G401.6 (cell line): ENCODE measurements at regions not wholly inside any gene's neighbourhood (a gene's known extent, or its start where the extent isn't known, plus 50 kb on each side); places are given as distances from the start of the nearest gene placed in this dataset.
"Not testable (repeated sequence)": the region's sequence is repeated elsewhere in the genome, so short reads cannot be mapped to it uniquely, and the experiment has no call there.

Source experiments
- FAIRE-seq: peaks from 2 replicates; lab custom pipeline; 2012; peaks lifted over from hg19 to GRCh38; lab: Jason Lieb, UNC

- no peak for FAIRE-seq
Observed at GRCh38 chr3:101950985-101951733, 101.8 kb downstream of the NFKBIZ start.

DNA sequence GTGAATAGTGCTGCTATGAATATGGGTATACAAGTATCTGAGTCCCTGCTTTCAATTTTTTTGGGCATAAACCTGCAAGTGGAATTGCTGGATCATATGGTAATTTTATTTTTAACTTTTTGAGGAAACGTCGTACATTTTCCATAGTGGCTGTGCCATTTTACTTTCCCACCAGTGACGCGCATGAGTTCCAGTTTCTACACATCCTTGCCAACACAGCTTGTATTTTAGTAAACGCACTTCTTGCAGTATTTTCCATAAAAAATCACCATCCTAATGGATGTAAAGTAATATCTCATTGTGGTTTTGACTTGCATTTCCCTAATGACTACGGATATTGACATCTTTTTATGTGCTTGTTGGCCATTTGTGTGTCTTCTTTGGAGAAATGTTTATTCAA is 105.0 kb downstream of the NFKBIZ start:
- no peak for FAIRE-seq

GRCh38 chr3:101954936-101955335 is 105.6 kb downstream of the NFKBIZ start:
- FAIRE-seq = no peak

DNA sequence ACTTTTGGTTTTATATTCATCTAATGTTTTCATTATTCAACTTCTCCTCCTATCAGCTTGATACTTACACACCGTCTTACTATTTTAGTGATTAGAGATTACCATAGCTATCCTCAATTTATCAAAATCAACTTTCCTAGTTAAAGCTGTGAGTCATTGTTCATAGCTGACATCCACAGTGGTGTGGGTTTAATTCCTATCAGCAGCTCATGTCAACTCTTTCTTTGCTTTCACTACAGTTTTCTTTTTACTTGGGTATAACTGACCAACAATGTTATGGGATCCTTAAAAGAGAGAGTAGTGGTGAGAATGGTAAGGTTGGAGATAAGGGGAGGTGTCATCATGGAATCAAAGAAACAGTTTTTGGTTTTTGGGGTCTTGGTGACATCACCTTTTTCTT is 112.7 kb downstream of the NFKBIZ start:
- FAIRE-seq = no peak

- no peak for FAIRE-seq
Observed at GRCh38 chr3:101963902-101964362, 114.6 kb downstream of the NFKBIZ start.

DNA sequence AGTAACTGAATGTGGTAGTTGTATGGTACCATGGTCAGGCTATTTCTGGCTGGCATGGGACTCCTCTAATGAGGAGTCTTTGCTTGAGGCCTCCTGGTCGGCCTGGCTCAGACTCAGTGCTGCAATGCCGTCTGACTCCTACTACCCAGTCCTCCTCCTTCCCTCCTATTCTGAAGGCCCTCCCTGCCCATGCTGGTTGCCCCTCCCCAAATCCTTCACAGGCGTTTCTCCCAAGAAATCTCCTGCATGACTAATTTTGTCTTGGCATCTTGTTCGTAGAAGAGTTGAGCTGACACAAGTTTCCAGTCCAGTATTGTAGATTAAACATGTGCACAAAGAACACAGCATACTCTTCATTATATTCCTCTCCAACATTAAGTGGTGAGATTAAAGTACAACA is 115.5 kb downstream of the NFKBIZ start:
- no peak for FAIRE-seq

DNA sequence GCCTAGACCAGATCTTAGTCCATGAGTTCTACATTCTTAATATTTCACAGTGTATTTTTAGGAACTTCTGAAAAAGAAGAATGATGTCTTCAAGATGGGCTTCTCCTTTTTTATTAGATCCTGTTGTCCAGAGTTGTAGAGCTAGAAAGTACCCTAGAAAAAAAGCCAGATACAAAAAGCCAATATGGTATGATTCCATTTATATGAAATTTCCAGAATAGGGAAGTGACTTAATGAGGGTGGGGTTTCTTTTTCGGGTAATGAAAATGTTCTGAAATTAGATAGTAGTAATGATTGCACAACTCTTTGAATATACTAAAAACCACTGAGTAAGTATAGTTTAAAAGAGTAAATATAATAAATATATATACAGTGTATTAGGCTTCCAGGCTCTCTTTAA is 116.9 kb downstream of the NFKBIZ start:
- no peak for FAIRE-seq

- no peak for FAIRE-seq
Observed at GRCh38 chr3:101970212-101970611, 120.9 kb downstream of the NFKBIZ start.

DNA sequence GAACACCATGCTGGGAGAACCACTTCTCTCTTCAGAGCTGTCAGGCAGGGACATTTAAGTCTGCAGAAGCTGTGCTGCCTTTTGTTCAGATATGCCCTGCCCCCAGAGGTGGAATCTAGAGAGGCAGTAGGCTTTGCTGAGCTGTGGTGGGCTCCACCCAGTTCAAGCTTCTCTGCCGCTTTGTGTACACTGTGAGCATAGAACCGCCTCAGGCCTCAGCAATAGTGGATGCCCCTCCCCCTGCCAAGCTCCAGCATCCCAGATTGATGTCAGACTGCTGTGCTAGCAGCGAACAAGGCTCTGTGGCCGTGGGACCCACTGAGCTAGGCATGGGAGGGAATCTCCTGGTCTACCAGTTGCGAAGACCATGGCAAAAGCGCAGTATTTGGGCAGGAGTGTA is 121.6 kb downstream of the NFKBIZ start:
- FAIRE-seq = no peak

- FAIRE-seq = no peak
Observed at GRCh38 chr3:101972430-101973162, 123.3 kb downstream of the NFKBIZ start.

GRCh38 chr3:101973163-101973505 is 123.8 kb downstream of the NFKBIZ start:
- no peak for FAIRE-seq

GRCh38 chr3:101975415-101975814 is 126.1 kb downstream of the NFKBIZ start:
- not testable (repeated sequence) for FAIRE-seq

- FAIRE-seq = no peak
Observed at GRCh38 chr3:101976473-101976872, 127.2 kb downstream of the NFKBIZ start.

GRCh38 chr3:101978348-101978747 is 129.0 kb downstream of the NFKBIZ start:
- no peak for FAIRE-seq

DNA sequence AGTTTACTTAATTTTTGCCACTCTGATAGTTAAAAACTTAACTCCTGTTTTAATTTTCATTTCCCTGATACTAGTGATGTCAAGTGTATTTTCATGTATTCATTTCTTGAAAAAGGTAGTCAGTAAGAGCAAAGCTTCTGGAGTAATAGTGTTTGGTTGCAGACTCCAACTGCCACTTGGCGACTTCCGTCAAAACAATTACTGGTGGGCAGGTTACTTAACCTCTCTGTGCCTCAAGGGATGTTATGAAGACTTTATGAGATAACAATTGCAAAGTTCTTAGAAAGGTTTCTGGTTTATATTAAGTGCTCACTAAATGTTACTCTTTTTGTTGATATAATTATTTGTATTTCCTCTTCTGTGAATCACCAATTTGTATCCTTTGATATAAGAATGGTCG is 129.7 kb downstream of the NFKBIZ start:
- FAIRE-seq = no peak

DNA sequence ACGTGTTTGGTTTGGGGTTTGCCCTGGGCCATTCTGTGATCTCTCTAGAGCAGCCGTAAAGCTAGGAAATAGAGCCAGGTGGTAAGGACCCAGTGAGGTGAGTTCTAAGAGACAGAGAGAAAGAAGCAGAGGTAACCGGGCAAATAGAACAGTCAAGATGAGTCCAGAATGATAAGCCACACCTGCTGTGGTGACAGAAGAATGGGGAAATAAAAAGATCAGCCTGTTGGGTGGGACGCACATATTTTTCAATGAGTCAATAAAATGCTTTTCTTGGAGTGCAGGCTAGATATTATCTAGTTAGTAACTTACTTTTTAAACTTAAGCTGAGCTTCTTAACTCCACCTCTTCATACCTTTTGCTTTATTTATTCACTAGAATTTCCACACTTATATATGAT is 135.0 kb downstream of the NFKBIZ start:
- no peak for FAIRE-seq

DNA sequence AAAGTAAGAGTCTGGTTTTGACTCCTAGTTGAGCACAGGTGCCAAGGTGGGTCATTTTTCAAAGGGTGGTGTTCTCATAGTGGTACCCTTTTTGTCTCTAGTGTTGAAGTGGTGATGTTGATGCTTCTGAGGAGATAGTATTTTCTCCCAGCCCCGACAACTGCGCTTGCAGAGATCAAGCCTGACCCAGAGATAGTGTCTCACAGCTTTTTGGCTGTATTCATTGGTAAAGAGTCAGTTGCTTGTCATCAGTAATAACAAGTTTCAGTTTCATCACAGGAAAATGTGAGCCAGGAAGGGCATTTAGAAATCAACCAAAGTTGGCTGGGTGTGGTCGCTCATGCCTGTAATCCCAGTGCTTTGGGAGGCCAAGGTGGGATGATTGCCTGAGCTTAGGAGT is 139.3 kb downstream of the NFKBIZ start:
- no peak for FAIRE-seq

DNA sequence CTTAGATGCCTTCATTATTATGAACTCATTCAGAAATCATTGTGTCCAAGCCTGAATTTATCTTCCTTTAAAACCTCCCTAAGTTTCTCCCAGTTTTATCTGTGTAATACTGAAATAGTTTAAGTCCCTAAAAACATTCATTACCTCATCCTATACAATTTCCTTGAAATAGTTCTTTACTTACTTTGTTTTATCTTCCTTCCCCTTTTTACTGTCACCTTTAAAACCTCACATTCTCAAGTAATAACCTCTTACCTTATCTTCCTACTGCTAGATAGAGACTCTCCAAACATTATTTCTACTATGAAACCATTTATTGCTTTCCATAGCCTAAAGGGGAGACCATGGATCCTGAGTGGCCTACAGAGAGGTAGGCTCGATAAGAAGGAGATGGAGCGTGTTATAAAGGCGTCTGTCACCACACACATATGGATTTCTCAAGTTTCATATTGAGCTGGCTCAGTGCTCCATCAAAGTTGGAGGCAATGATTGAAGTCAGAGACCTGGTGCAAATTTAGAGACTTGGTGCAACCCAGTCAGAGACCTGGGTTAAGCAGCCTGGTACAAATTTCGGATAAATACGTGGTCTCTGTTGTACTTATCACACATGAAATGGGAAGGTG is 140.4 kb downstream of the NFKBIZ start:
- no peak for FAIRE-seq

DNA sequence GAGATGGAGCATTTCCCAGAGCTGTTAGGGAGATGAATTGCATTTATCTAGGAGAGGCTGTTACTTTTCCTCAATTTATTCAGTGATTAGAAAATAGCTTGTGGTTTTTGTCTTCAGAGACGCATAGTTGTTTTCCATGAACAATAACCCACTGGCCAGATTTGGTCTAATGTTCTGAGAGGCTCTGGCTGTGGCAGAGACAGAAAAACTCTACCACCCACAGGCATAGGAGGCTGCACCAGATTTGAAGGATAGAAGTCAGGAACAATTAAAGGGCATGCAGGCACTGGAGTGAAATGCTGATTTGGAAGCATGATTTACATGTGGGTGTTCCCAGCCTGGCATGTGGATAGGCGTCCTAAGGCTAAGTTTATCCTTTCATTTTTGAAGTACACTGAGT is 143.5 kb downstream of the NFKBIZ start:
- FAIRE-seq = no peak

GRCh38 chr3:101994386-101994785 is 145.1 kb downstream of the NFKBIZ start:
- FAIRE-seq = no peak

DNA sequence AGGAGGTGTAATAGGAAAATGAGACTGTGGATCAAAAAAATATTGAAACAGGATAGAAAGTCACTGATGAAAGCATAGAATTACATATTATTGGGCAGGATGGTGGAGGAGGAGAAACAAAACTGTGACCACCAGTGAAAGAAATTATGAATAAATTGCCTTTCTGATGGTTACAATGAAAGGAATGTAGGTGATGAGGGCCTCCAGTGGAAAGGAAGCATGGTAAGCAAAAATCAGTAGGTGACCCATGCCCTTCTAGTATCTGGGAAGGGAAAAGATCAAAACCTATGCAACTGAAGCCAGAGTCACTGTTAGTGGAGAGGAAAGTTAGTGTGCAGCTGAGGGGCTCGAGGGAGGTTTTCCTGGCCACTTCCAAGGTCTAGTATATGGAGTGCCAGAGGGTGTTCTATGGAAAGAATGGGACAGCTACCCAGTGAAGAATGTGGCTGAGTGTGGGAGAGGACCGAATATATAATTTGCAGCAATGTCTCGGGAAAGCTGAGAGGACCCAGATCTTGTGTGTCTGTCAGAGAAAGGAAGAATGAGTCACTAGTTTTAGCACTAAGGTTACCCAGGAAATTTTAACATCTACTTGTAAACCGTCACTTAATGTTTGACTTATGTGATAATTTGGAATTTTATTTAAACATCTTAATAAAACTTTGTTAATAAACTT is 146.2 kb downstream of the NFKBIZ start:
- FAIRE-seq = no peak

DNA sequence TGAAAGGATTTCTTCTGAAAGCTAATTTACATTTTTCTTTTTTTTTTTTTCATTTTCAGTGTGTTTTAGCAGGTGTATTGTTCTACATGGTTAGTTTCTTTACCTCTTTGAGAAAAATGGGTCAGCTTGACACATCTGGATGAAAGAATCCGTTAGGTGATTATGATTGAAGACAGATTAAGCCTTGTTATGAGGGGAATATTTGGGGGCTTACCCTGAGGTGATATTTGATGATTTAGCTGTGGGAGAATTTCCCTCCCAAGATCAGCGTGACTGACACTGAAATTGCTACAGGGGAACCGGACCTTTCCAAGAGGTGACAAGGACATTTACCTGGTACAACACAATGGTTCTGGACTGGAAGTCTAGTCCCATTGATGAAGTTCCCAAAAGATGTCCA is 147.5 kb downstream of the NFKBIZ start:
- no peak for FAIRE-seq
